PC-9 (cell line): ENCODE measurements at regions not wholly inside any gene's neighbourhood (a gene's known extent, or its start where the extent isn't known, plus 50 kb on each side); places are given as distances from the start of the nearest gene placed in this dataset.

Experiments used
- BruUV-seq: library from RNA; stranded (reverse); fragments of 400-500 nt; replicated peaks from 2 replicates; lab custom pipeline; 2021; lab: Mats Ljungman, UMichigan
- CTCF ChIA-PET: fragments of 300-600 bp; sonication (Branson Sonifier 250); formaldehyde crosslinking; loops from one replicate; lab custom pipeline; 2022; ENCODE audit warnings: antibody characterized with exemption; lab: Charles Lee
- POLR2A ChIA-PET: fragments of 300-600 bp; sonication (Branson Sonifier 250); formaldehyde crosslinking; loops from one replicate; lab custom pipeline; 2022; ENCODE audit warnings: antibody characterized with exemption; ENCODE audit not compliant: unreplicated experiment; lab: Charles Lee
- DNase-seq, 2 experiments: peaks; one replicate each; pipeline versions ENCODE4 v3.0.0 to v3.0.0-alpha.2; 2015 to 2022; ENCODE audit warnings: mixed read lengths in 1 of 2
- H2AFZ ChIP-seq: fragments of 200-600 bp; sonication (generic); 2 replicates; pipeline ENCODE4 v1.8.1; 2017; ENCODE audit warnings: antibody characterized with exemption
- H3F3A ChIP-seq: fragments of 200-600 bp; sonication (generic); 2 replicates; pipeline ENCODE4 v1.8.1; 2017; ENCODE audit warnings: antibody characterized with exemption, mild to moderate bottlenecking, low read depth; ENCODE audit not compliant: insufficient read depth
- H3K27ac ChIP-seq: fragments of 200-600 bp; sonication (generic); 2 replicates; pipeline ENCODE4 v1.6.1; 2016; ENCODE audit warnings: mixed run types
- H3K27me3 ChIP-seq: fragments of 200-600 bp; sonication (generic); 2 replicates; pipeline ENCODE4 v1.6.1; 2016; ENCODE audit warnings: low read depth, mixed run types; ENCODE audit not compliant: insufficient read depth
- H3K36me3 ChIP-seq: fragments of 200-600 bp; sonication (generic); 2 replicates; pipeline ENCODE4 v1.6.1; 2016; ENCODE audit warnings: low read depth, mixed run types
- H3K4me1 ChIP-seq: fragments of 200-600 bp; sonication (generic); replicated peaks from 2 replicates; pipeline ENCODE4 v1.6.1; 2016; ENCODE audit warnings: mixed run types; ENCODE audit not compliant: insufficient read depth
- H3K4me2 ChIP-seq: fragments of 200-600 bp; sonication (generic); 2 replicates; pipeline ENCODE4 v1.6.1; 2017; ENCODE audit warnings: mixed run types
- H3K4me3 ChIP-seq: fragments of 200-600 bp; sonication (generic); 2 replicates; pipeline ENCODE4 v1.6.1; 2016; ENCODE audit warnings: mixed run types
- H3K79me2 ChIP-seq: fragments of 200-600 bp; sonication (generic); 2 replicates; pipeline ENCODE4 v1.6.1; 2017; ENCODE audit warnings: low read depth, mixed run types
- H3K9me2 ChIP-seq: fragments of 200-600 bp; sonication (generic); 2 replicates; pipeline ENCODE4 v1.8.1; 2017; ENCODE audit warnings: mild to moderate bottlenecking; ENCODE audit not compliant: insufficient read depth
- H3K9me3 ChIP-seq: fragments of 200-600 bp; sonication (generic); 2 replicates; pipeline ENCODE4 v1.8.1; 2016; ENCODE audit warnings: low read depth; ENCODE audit not compliant: insufficient read depth
- H4K20me1 ChIP-seq: fragments of 200-600 bp; sonication (generic); 2 replicates; pipeline ENCODE4 v1.8.1; 2017; ENCODE audit not compliant: insufficient read depth
- EZH2 ChIP-seq: fragments of 200-600 bp; sonication (generic); IDR thresholded peaks from 2 replicates; pipeline ENCODE4 v1.8.0; 2017; ENCODE audit warnings: antibody characterized with exemption, low read depth
- intact Hi-C: fragments of 100-400 bp; cut with micrococcal nuclease; formaldehyde crosslinking; loops from one replicate; pipeline ENCODE4 v1.10.0; 2022; ENCODE audit not compliant: unreplicated experiment
- TF ChIP-seq, protein P1 (sequence below): fragments of 200-600 bp; sonication (generic); conservative IDR thresholded peaks from 2 replicates; pipeline ENCODE4 v1.6.1; 2017; ENCODE audit warnings: mixed run types, antibody characterized with exemption, mild to moderate bottlenecking, moderate library complexity

DNA sequence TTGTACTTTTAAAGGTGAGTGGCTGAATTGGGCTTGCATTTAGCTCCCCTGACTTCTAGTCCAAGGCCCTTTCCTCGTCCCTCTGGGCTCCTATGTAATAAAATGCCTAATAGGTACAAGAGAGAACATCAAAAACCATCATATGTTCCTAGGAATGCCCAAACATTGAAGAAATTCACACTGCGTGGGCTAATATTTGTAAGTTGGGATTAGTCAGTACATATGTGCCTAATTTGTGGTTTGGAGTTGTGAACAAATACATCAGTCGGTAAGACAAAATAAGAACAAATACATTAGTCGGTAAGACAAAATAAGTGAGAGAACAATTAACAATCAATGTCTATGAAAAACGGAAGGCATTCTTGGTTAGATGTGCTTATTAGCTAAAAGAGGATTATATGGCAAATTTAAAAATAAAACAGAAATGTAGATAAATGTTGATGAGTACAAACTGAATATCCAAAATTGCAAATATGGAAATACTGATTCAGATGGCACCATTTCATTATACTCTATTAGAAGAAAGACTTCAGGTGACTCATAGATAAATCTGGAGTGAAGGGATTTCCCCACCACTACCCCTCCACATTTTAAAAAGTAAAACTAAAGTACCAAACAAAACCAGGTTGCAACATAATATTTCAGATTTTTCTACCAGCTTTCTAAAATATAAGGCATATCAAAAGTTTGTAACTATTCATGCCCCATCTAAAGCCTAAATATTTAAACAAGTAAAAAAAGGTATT is 325.4 kb downstream of the ZEB2 start:
- intact Hi-C loops: no loop called here
- Histone ChIP-seq H4K20me1 (no peaks in the 10 kb centered on the region), H3K9me3 (no peaks in the 10 kb centered on the region; the same call in 1 of the 2 replicates), H3K4me1 (peaks cover 8% of the 10 kb centered on the region), H3K27me3 (no peaks in the 10 kb centered on the region), H3K27ac (no peak overlapping the region), H2AFZ (no peak overlapping the region), H3K4me2 (no peak overlapping the region), H3F3A (peaks cover 2% of the 10 kb centered on the region; the same call in 1 of the 2 replicates), H3K36me3 (no peaks in the 10 kb centered on the region), H3K4me3 (no peak overlapping the region), H3K9me2 (0 out of 2 replicates have a peak, but pooled peaks cover 3% of the 10 kb centered on the region), H3K79me2 (no peaks in the 10 kb centered on the region)
- CTCF ChIA-PET: no interaction called here
- no TSS peak for BruUV-seq
- POLR2A ChIA-PET: no interaction called here
- TF ChIP-seq, protein P1, sequence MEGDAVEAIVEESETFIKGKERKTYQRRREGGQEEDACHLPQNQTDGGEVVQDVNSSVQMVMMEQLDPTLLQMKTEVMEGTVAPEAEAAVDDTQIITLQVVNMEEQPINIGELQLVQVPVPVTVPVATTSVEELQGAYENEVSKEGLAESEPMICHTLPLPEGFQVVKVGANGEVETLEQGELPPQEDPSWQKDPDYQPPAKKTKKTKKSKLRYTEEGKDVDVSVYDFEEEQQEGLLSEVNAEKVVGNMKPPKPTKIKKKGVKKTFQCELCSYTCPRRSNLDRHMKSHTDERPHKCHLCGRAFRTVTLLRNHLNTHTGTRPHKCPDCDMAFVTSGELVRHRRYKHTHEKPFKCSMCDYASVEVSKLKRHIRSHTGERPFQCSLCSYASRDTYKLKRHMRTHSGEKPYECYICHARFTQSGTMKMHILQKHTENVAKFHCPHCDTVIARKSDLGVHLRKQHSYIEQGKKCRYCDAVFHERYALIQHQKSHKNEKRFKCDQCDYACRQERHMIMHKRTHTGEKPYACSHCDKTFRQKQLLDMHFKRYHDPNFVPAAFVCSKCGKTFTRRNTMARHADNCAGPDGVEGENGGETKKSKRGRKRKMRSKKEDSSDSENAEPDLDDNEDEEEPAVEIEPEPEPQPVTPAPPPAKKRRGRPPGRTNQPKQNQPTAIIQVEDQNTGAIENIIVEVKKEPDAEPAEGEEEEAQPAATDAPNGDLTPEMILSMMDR: no peak
- no peak for TF ChIP-seq EZH2
- no peak for DNase-seq

DNA sequence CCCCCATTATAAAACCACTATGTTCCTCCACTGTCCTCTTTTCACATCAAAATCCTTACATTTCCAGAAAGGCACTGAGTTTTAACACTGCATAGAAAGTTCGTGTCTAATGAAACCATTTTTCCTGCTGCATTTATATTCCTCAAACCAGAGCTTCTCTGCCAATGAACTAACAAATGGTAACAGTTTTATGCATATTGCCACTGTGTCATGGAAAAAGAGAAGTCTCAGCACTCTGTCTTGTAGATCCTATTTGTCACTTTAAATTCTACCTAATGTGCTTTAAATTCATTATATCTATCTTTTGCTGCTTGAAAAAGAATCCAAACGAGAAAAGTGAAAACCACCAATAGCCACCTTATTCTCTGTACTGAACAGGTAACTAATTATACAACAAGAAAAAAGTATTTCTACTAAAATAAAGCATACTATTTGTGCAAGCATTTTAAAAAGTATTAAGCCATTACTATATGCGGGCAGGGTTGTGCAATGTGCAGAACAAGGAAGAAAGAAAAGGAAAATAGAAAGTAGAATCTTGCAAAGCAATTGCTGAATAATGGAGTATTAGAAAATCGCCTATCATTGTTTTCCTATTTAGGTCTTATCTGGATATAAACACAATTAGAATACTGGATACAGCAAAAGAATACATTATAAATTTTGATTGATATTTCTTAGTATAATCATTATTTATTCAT is 328.9 kb downstream of the ZEB2 start:
- CTCF ChIA-PET: no interaction called here
- intact Hi-C loops: no loop called here
- Histone ChIP-seq H3K9me2 (0 out of 2 replicates have a peak, but pooled peaks cover 3% of the 10 kb centered on the region), H4K20me1 (no peaks in the 10 kb centered on the region), H3K27ac (no peak overlapping the region), H3K4me2 (no peak overlapping the region), H3K4me1 (no peaks in the 10 kb centered on the region), H3K79me2 (no peaks in the 10 kb centered on the region), H3K36me3 (no peaks in the 10 kb centered on the region), H3K4me3 (no peak overlapping the region), H3K27me3 (no peaks in the 10 kb centered on the region), H3K9me3 (no peaks in the 10 kb centered on the region), H2AFZ (no peak overlapping the region), H3F3A (peaks cover 2% of the 10 kb centered on the region; the same call in 1 of the 2 replicates)
- no peak for TF ChIP-seq EZH2
- TF ChIP-seq, protein P1: no peak
- BruUV-seq: no TSS peak
- POLR2A ChIA-PET: no interaction called here
- DNase-seq: no peak

DNA sequence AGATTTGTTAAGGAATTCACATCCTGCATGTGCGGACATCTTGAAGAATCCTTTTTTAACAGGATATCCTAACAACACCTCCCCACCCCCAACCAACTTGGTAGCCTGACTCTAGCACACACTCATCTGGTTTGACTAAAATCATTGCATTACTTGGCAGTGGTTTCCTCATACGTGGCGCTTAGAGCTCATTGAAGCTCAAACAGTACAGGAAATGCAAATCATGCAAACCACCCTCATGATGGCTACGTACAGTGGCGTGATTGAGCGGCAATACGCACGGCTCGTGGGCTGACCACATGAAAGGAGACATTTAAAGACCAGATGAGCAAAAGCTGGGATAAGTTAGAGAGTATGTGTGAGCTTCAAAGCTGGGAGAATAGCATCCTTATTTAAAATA is 336.2 kb downstream of the ZEB2 start:
- intact Hi-C loops: no loop called here
- TF ChIP-seq, protein P1: no peak
- TF ChIP-seq EZH2: no peak
- no peaks in the 10 kb centered on the region for H3K79me2 ChIP-seq
- no peaks in the 10 kb centered on the region for H3K36me3 ChIP-seq
- no peak overlapping the region for H2AFZ ChIP-seq
- ChIA-PET POLR2A (interaction anchor here (0.6 kb wide), 1 partner anchor 225 kb away, joined by 4 read pairs; no protein-coding TSS in a partner anchor), CTCF (no interaction called here)
- BruUV-seq: no TSS peak
- H4K20me1 ChIP-seq: no peaks in the 10 kb centered on the region
- H3K27ac ChIP-seq: no peak overlapping the region
- H3K4me2 ChIP-seq: no peak overlapping the region
- H3K4me1 ChIP-seq: no peaks in the 10 kb centered on the region
- H3F3A ChIP-seq: no peaks in the 10 kb centered on the region
- no peaks in the 10 kb centered on the region for H3K9me2 ChIP-seq
- no peaks in the 10 kb centered on the region for H3K9me3 ChIP-seq
- H3K27me3 ChIP-seq: no peaks in the 10 kb centered on the region
- no peak for DNase-seq
- no peak overlapping the region for H3K4me3 ChIP-seq
